ENCODE measurements at regions not wholly inside any gene's neighbourhood (a gene's known extent, or its start where the extent isn't known, plus 50 kb on each side); places are given as distances from the start of the nearest gene placed in this dataset.

GRCh38 chr5:166959766-166960165 lies 1331.7 kb upstream of the WWC1 start:
- TF ChIP-seq CTCF (IDR thresholded peaks at IDR 0.05 in 4 of 5, conservative IDR thresholded peaks at IDR 0.05 in 1 of 5) (no peak), POLR2A (IDR thresholded peaks at IDR 0.05) (no peak)

Data from gastrocnemius medialis (tissue), 4 donors.